SKM-1 treated with dmso at 0.1 percent for 144 hours (cell line): ENCODE measurements at regions not wholly inside any gene's neighbourhood (a gene's known extent, or its start where the extent isn't known, plus 50 kb on each side); places are given as distances from the start of the nearest gene placed in this dataset.
"Not testable (repeated sequence)": the region's sequence is repeated elsewhere in the genome, so short reads cannot be mapped to it uniquely, and the experiment has no call there.

Source experiments
- DNase-seq: peaks from one replicate; lab custom pipeline; 2025; ENCODE audit not compliant: unreplicated experiment; lab: John Stamatoyannopoulos, UW

- no peak for DNase-seq
Measured at GRCh38 chr9:15047028-15047551, 136.9 kb upstream of the FREM1 start.

GRCh38 chr9:15033316-15033715, 123.1 kb upstream of the FREM1 start:
- DNase-seq = no peak

GRCh38 chr9:15032860-15033259, 122.6 kb upstream of the FREM1 start:
- DNase-seq = no peak

- DNase-seq = no peak
Measured at GRCh38 chr9:15021146-15021545, 110.9 kb upstream of the FREM1 start.

- DNase-seq = no peak
Measured at GRCh38 chr9:15018096-15018637, 107.9 kb upstream of the FREM1 start.

- DNase-seq = peak; percentile 16
Measured at GRCh38 chr9:15010581-15010980, 100.4 kb upstream of the FREM1 start.

GRCh38 chr9:15007698-15008097, 97.5 kb upstream of the FREM1 start:
- DNase-seq = no peak

- DNase-seq = no peak
Measured at GRCh38 chr9:14994738-14995137, 84.5 kb upstream of the FREM1 start.

GRCh38 chr9:14993901-14994554, 83.8 kb upstream of the FREM1 start:
- no peak for DNase-seq

GRCh38 chr9:14993061-14993800, 83.0 kb upstream of the FREM1 start:
- DNase-seq = peak; percentile 55

GRCh38 chr9:14992516-14992915, 82.3 kb upstream of the FREM1 start:
- no peak for DNase-seq

GRCh38 chr9:14992081-14992480, 81.9 kb upstream of the FREM1 start:
- DNase-seq = peak; percentile 56

GRCh38 chr9:14990647-14991046, 80.4 kb upstream of the FREM1 start:
- not testable (repeated sequence) for DNase-seq

GRCh38 chr9:14989811-14990210, 79.6 kb upstream of the FREM1 start:
- no peak for DNase-seq

GRCh38 chr9:14989336-14989735, 79.1 kb upstream of the FREM1 start:
- DNase-seq = not testable (repeated sequence)

- no peak for DNase-seq
Measured at GRCh38 chr9:14987858-14988257, 77.6 kb upstream of the FREM1 start.

- no peak for DNase-seq
Measured at GRCh38 chr9:14985419-14985818, 75.2 kb upstream of the FREM1 start.

- DNase-seq = no peak
Measured at GRCh38 chr9:14983599-14983998, 73.4 kb upstream of the FREM1 start.

GRCh38 chr9:14981291-14981950, 71.2 kb upstream of the FREM1 start:
- DNase-seq = no peak

- DNase-seq = no peak
Measured at GRCh38 chr9:14978022-14979000, 68.1 kb upstream of the FREM1 start.
